ENCODE measurements at regions not wholly inside any gene's neighbourhood (a gene's known extent, or its start where the extent isn't known, plus 50 kb on each side); places are given as distances from the start of the nearest gene placed in this dataset.

DNA sequence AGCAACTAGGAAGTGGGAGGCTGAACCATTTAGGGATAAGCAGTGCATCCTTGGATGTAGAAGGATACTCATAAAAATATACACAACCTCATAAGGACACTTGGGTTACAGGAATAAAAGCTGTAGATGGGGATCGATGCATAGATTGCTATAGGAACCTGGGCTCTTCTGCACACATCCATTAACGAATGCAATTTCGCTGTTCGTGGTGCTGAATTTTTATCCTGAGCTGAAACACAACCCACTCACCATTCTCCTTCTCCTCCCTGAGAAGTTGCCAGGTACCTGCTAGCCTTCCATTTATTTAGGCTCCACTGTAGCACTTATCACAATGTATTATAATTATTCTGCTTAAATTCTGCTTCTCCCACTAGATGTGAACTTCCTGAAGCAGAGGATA, 320.6 kb upstream of the BRINP1 start:
- H3K27ac ChIP-seq (ENCODE audit: insufficient read depth, low read depth, low read length), result no peak overlapping the region
- peaks cover 3% of the 10 kb centered on the region for H3K9me3 ChIP-seq (replicated peaks; ENCODE audit: control insufficient read depth, insufficient read depth, low read length)
- intact Hi-C loops (cut with micrococcal nuclease) (no loop called here), dilution Hi-C loops (cut with MboI; ENCODE audit: extremely low pct_ligation_motif_present, low sequenced_read_pairs) (no loop called here)
- ChIA-PET POLR2A (no interaction called here), CTCF (no interaction called here)
- no peaks in the 10 kb centered on the region for H4K20me1 ChIP-seq (replicated peaks; ENCODE audit: control insufficient read depth, extremely low read depth, insufficient read depth, low read length)
- H3K9me1 ChIP-seq (replicated peaks; ENCODE audit: control insufficient read depth, extremely low read depth, insufficient read depth, low read length), result no peaks in the 10 kb centered on the region
- H3K79me2 ChIP-seq (ENCODE audit: control insufficient read depth, insufficient read depth, low read length), result no peaks in the 10 kb centered on the region
- H3K9ac ChIP-seq (replicated peaks; ENCODE audit: extremely low read depth, insufficient read depth, low read length), result no peak overlapping the region
- no peaks in the 10 kb centered on the region for H3K27me3 ChIP-seq (ENCODE audit: control insufficient read depth in 2 of 2, insufficient read depth in 2 of 2, low read length in 2 of 2)
- no peak for DNase-seq (ENCODE audit: low read depth, low spot score)
- FAIRE-seq, result no peak
- no peaks in the 10 kb centered on the region for H3K36me3 ChIP-seq (ENCODE audit: control insufficient read depth in 2 of 2, extremely low read depth in 1 of 2, insufficient read depth in 2 of 2, low read length in 2 of 2)
- H3K4me1 ChIP-seq (ENCODE audit: control insufficient read depth, extremely low read depth, insufficient read depth, low read length), result no peaks in the 10 kb centered on the region
- BruUV-seq (replicated peaks), result no TSS peak
- H3K4me3 ChIP-seq (replicated peaks in 1 of 3; ENCODE audit: insufficient read depth in 1 of 3, low read depth in 1 of 3, low read length in 3 of 3), result no peak overlapping the region
- no peak overlapping the region for H2AFZ ChIP-seq (ENCODE audit: low read depth, low read length)
- TF ChIP-seq FOS (IDR thresholded peaks at IDR 0.05; ENCODE audit: borderline replicate concordance, insufficient read depth, low read length) (no peak), MYC (IDR thresholded peaks at IDR 0.05; ENCODE audit: low read depth, low read length) (no peak), POLR2AphosphoS5 (IDR thresholded peaks at IDR 0.05; ENCODE audit: insufficient read depth, low read depth, low read length) (no peak), JUN (IDR thresholded peaks at IDR 0.05; ENCODE audit: borderline replicate concordance, insufficient read depth, insufficient read length, low read depth) (no peak)
- TF ChIP-seq, protein P1, sequence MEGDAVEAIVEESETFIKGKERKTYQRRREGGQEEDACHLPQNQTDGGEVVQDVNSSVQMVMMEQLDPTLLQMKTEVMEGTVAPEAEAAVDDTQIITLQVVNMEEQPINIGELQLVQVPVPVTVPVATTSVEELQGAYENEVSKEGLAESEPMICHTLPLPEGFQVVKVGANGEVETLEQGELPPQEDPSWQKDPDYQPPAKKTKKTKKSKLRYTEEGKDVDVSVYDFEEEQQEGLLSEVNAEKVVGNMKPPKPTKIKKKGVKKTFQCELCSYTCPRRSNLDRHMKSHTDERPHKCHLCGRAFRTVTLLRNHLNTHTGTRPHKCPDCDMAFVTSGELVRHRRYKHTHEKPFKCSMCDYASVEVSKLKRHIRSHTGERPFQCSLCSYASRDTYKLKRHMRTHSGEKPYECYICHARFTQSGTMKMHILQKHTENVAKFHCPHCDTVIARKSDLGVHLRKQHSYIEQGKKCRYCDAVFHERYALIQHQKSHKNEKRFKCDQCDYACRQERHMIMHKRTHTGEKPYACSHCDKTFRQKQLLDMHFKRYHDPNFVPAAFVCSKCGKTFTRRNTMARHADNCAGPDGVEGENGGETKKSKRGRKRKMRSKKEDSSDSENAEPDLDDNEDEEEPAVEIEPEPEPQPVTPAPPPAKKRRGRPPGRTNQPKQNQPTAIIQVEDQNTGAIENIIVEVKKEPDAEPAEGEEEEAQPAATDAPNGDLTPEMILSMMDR (IDR thresholded peaks at IDR 0.05; ENCODE audit: extremely low read depth in 1 of 2, insufficient read depth in 1 of 2, low read depth in 1 of 2, low read length in 2 of 2), result no peak
- no peak overlapping the region for H3K4me2 ChIP-seq (ENCODE audit: insufficient read depth, low read length)

DNA sequence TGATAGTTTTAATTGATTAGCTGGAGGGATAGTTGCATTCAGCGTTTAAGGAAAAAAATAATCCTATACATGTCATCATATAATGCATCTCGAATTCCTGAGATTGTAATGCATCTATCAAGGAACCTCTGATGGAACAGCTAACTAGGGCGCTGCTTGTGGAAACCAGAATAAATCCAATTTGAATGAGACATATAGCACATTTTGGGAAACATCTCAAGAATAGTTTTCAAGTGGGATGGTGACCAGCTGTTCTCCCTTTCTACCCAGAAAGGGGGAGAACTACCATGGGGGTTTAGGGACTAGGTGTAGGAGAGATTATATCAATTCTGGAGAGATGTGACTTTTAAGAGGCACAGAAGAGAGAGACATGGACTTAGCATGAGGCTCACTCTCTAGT, 319.3 kb upstream of the BRINP1 start:
- H3K27me3 ChIP-seq (ENCODE audit: control insufficient read depth in 2 of 2, insufficient read depth in 2 of 2, low read length in 2 of 2), result no peaks in the 10 kb centered on the region
- H3K79me2 ChIP-seq (ENCODE audit: control insufficient read depth, insufficient read depth, low read length), result no peaks in the 10 kb centered on the region
- no peaks in the 10 kb centered on the region for H3K4me1 ChIP-seq (ENCODE audit: control insufficient read depth, extremely low read depth, insufficient read depth, low read length)
- H4K20me1 ChIP-seq (replicated peaks; ENCODE audit: control insufficient read depth, extremely low read depth, insufficient read depth, low read length), result no peaks in the 10 kb centered on the region
- intact Hi-C loops (cut with micrococcal nuclease) (no loop called here), dilution Hi-C loops (cut with MboI; ENCODE audit: extremely low pct_ligation_motif_present, low sequenced_read_pairs) (no loop called here)
- no peaks in the 10 kb centered on the region for H3K9me1 ChIP-seq (replicated peaks; ENCODE audit: control insufficient read depth, extremely low read depth, insufficient read depth, low read length)
- no TSS peak for BruUV-seq (replicated peaks)
- CTCF ChIA-PET, result no interaction called here
- H3K4me3 ChIP-seq (replicated peaks in 1 of 3; ENCODE audit: insufficient read depth in 1 of 3, low read depth in 1 of 3, low read length in 3 of 3), result no peak overlapping the region
- no peak overlapping the region for H3K9ac ChIP-seq (replicated peaks; ENCODE audit: extremely low read depth, insufficient read depth, low read length)
- TF ChIP-seq EZH2 (IDR thresholded peaks at IDR 0.05; ENCODE audit: borderline replicate concordance, low read depth, low read length, severe bottlenecking) (no peak), GATA2 (IDR thresholded peaks at IDR 0.05; ENCODE audit: insufficient read depth, insufficient read length, low read depth, low read length) (no peak), POLR2A (IDR thresholded peaks at IDR 0.05; ENCODE audit: low read depth, low read length) (no peak), JUN (IDR thresholded peaks at IDR 0.05; ENCODE audit: borderline replicate concordance, insufficient read depth, insufficient read length, low read depth) (no peak), POLR2AphosphoS5 (IDR thresholded peaks at IDR 0.05; ENCODE audit: insufficient read depth, low read depth, low read length) (no peak), MYC (IDR thresholded peaks at IDR 0.05; ENCODE audit: low read depth, low read length) (no peak), FOS (IDR thresholded peaks at IDR 0.05; ENCODE audit: borderline replicate concordance, insufficient read depth, low read length) (no peak)
- TF ChIP-seq, protein P1 (IDR thresholded peaks at IDR 0.05; ENCODE audit: extremely low read depth in 1 of 2, insufficient read depth in 1 of 2, low read depth in 1 of 2, low read length in 2 of 2), result no peak
- TF ChIP-seq, protein P2, sequence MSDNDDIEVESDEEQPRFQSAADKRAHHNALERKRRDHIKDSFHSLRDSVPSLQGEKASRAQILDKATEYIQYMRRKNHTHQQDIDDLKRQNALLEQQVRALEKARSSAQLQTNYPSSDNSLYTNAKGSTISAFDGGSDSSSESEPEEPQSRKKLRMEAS (IDR thresholded peaks at IDR 0.05; ENCODE audit: insufficient read depth, insufficient read length), result no peak
- H3K4me2 ChIP-seq (ENCODE audit: insufficient read depth, low read length), result no peak overlapping the region
- no peak overlapping the region for H3K27ac ChIP-seq (ENCODE audit: insufficient read depth, low read depth, low read length)
- DNase-seq (ENCODE audit: low read depth, low spot score) (no peak), FAIRE-seq (no peak)
- POLR2A ChIA-PET, result no interaction called here
- H2AFZ ChIP-seq (ENCODE audit: low read depth, low read length), result no peak overlapping the region
- H3K36me3 ChIP-seq (ENCODE audit: control insufficient read depth in 2 of 2, extremely low read depth in 1 of 2, insufficient read depth in 2 of 2, low read length in 2 of 2), result no peaks in the 10 kb centered on the region
- peaks cover 3% of the 10 kb centered on the region for H3K9me3 ChIP-seq (replicated peaks; ENCODE audit: control insufficient read depth, insufficient read depth, low read length)

Measured in endothelial cell of umbilical vein (primary cell).